ENCODE measurements at regions not wholly inside any gene's neighbourhood (a gene's known extent, or its start where the extent isn't known, plus 50 kb on each side); places are given as distances from the start of the nearest gene placed in this dataset.

DNA sequence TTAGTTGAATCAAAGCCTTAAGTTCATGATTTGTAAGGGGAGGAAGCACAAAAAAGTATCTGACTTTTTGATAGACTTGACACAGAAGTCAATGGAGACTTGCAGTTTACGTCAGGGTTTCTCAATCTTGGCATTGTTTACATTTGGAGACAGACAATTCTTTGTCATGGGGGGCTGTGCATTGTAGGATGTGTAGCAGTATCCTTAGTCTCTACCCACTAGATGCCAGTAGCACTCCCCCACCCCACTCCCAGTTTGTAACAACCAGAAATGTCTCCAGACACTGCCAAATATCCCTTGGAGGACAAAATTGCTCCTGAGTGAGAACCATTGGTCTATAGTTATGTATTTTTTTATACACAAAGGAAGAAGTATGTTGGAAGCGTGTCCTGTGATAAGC lies 434.1 kb downstream of the RFPL4B start:
- DNase-seq, result no peak
- ChIA-PET CTCF (interaction anchor here (0.6 to 2.6 kb wide), 2 partner anchors 1077 to 1098 kb away, joined by 3 to 23 read pairs; no protein-coding TSS in a partner anchor), POLR2A (no interaction called here)
- Histone ChIP-seq H2AFZ (ENCODE audit: low read depth) (no peak overlapping the region), H3F3A (replicated peaks; ENCODE audit: insufficient read depth) (no peaks in the 10 kb centered on the region), H3K4me1 (ENCODE audit: control insufficient read depth in 1 of 2, insufficient read depth in 2 of 2, low read depth in 1 of 2, low read length in 1 of 2) (no peaks in the 10 kb centered on the region; a peak in 1 of 4 replicates), H3K4me2 (no peak overlapping the region), H3K9me3 (no peaks in the 10 kb centered on the region), H3K4me3 (ENCODE audit: low read depth in 2 of 2, low read length in 1 of 2) (no peak overlapping the region), H4K20me1 (ENCODE audit: insufficient read depth) (no peaks in the 10 kb centered on the region), H3K27me3 (ENCODE audit: insufficient read depth) (no peaks in the 10 kb centered on the region), H3K9ac (no peak overlapping the region), H3K27ac (ENCODE audit: low read depth in 2 of 2, low read length in 1 of 2) (no peak overlapping the region), H3K9me2 (no peaks in the 10 kb centered on the region), H3K79me2 (ENCODE audit: insufficient read depth) (no peaks in the 10 kb centered on the region), H3K36me3 (replicated peaks in 1 of 2; ENCODE audit: control insufficient read depth in 1 of 2, insufficient read depth in 2 of 2, low read length in 1 of 2) (no peaks in the 10 kb centered on the region)
- no peak for TF ChIP-seq SIN3A (IDR thresholded peaks at IDR 0.05; ENCODE audit: borderline replicate concordance, low read depth, low read length)
- peak; percentile 32; the same call in 1 of the 2 replicates for TF ChIP-seq SMC3 (IDR thresholded peaks at IDR 0.05; ENCODE audit: low read depth, low read length)
- TF ChIP-seq TEAD4 (IDR thresholded peaks at IDR 0.05; ENCODE audit: borderline replicate concordance, insufficient read depth), result no peak
- no peak for TF ChIP-seq NRF1 (IDR thresholded peaks at IDR 0.05; ENCODE audit: low read depth, low read length)
- TF ChIP-seq RXRA (IDR thresholded peaks at IDR 0.05; ENCODE audit: borderline replicate concordance, low read depth), result no peak
- TF ChIP-seq, protein P1, sequence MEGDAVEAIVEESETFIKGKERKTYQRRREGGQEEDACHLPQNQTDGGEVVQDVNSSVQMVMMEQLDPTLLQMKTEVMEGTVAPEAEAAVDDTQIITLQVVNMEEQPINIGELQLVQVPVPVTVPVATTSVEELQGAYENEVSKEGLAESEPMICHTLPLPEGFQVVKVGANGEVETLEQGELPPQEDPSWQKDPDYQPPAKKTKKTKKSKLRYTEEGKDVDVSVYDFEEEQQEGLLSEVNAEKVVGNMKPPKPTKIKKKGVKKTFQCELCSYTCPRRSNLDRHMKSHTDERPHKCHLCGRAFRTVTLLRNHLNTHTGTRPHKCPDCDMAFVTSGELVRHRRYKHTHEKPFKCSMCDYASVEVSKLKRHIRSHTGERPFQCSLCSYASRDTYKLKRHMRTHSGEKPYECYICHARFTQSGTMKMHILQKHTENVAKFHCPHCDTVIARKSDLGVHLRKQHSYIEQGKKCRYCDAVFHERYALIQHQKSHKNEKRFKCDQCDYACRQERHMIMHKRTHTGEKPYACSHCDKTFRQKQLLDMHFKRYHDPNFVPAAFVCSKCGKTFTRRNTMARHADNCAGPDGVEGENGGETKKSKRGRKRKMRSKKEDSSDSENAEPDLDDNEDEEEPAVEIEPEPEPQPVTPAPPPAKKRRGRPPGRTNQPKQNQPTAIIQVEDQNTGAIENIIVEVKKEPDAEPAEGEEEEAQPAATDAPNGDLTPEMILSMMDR (IDR thresholded peaks at IDR 0.05), result peak; percentile 25; the same call in 1 of the 2 replicates
- TF ChIP-seq RFX5 (IDR thresholded peaks at IDR 0.05; ENCODE audit: low read length), result no peak
- TF ChIP-seq CHD2 (IDR thresholded peaks at IDR 0.05; ENCODE audit: low read length, partially characterized antibody), result no peak
- TF ChIP-seq YY1 (IDR thresholded peaks at IDR 0.05; ENCODE audit: low read depth), result no peak
- TF ChIP-seq, protein P2, sequence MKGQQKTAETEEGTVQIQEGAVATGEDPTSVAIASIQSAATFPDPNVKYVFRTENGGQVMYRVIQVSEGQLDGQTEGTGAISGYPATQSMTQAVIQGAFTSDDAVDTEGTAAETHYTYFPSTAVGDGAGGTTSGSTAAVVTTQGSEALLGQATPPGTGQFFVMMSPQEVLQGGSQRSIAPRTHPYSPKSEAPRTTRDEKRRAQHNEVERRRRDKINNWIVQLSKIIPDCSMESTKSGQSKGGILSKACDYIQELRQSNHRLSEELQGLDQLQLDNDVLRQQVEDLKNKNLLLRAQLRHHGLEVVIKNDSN (IDR thresholded peaks at IDR 0.05; ENCODE audit: borderline replicate concordance, low read depth), result no peak
- TF ChIP-seq EZH2phosphoT487 (IDR thresholded peaks at IDR 0.05; ENCODE audit: borderline replicate concordance, low read depth), result no peak
- TF ChIP-seq, protein P3, sequence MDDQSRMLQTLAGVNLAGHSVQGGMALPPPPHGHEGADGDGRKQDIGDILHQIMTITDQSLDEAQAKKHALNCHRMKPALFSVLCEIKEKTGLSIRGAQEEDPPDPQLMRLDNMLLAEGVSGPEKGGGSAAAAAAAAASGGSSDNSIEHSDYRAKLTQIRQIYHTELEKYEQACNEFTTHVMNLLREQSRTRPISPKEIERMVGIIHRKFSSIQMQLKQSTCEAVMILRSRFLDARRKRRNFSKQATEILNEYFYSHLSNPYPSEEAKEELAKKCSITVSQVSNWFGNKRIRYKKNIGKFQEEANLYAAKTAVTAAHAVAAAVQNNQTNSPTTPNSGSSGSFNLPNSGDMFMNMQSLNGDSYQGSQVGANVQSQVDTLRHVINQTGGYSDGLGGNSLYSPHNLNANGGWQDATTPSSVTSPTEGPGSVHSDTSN (IDR thresholded peaks at IDR 0.05), result no peak
- no peak for TF ChIP-seq JUND (IDR thresholded peaks at IDR 0.05)
- TF ChIP-seq TAF1 (IDR thresholded peaks at IDR 0.05; ENCODE audit: borderline replicate concordance, low read depth, low read length), result no peak
- no peak for TF ChIP-seq RCOR1 (IDR thresholded peaks at IDR 0.05; ENCODE audit: low read length)
- no peak for TF ChIP-seq FOSL2 (IDR thresholded peaks at IDR 0.05; ENCODE audit: borderline replicate concordance, low read depth)
- TF ChIP-seq GABPA (IDR thresholded peaks at IDR 0.05; ENCODE audit: low read depth), result no peak
- TF ChIP-seq RAD21 (IDR thresholded peaks at IDR 0.05; ENCODE audit: low read length), result peak; percentile 50
- TF ChIP-seq, protein P4, sequence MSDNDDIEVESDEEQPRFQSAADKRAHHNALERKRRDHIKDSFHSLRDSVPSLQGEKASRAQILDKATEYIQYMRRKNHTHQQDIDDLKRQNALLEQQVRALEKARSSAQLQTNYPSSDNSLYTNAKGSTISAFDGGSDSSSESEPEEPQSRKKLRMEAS (IDR thresholded peaks at IDR 0.05; ENCODE audit: low read depth), result no peak
- no peak for TF ChIP-seq TCF12 (IDR thresholded peaks at IDR 0.05)
- TF ChIP-seq, protein P5, sequence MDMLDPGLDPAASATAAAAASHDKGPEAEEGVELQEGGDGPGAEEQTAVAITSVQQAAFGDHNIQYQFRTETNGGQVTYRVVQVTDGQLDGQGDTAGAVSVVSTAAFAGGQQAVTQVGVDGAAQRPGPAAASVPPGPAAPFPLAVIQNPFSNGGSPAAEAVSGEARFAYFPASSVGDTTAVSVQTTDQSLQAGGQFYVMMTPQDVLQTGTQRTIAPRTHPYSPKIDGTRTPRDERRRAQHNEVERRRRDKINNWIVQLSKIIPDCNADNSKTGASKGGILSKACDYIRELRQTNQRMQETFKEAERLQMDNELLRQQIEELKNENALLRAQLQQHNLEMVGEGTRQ (IDR thresholded peaks at IDR 0.05; ENCODE audit: borderline replicate concordance, low read depth, low read length), result no peak
- TF ChIP-seq GATA2 (CRISPR knock-in tag; IDR thresholded peaks at IDR 0.05), result no peak
- 93% methylated on average over 2 of the region's 2 CpGs for WGBS (ENCODE audit: low lambda C conversion rate)

Data from SK-N-SH (cell line).